ENCODE measurements at regions not wholly inside any gene's neighbourhood (a gene's known extent, or its start where the extent isn't known, plus 50 kb on each side); places are given as distances from the start of the nearest gene placed in this dataset.

DNA sequence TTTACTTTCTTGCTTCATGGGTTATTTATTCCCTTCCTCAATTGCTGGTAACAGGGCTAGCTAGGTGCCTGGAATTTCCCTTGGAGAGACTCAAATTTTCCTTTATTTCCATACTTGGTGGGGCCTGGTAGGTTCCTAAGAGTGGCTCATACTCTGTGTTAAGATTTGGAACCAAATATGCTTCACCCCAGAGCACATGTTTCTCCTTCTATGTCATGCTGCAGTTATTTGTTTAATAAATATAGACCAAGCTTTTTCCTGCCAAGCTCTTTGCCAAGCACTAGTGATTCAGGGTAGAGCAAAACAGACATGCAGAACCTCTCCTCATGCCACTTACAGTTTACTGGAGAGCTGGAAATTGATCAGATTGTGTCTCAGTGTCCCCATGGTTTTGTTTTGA, 290.3 kb upstream of the SGCD start:
- H3K4me3 ChIP-seq, result no peak overlapping the region
- peak overlapping the region; percentile 14 to 65 (median 56) for H3K27ac ChIP-seq
- no peaks in the 10 kb centered on the region for H3K36me3 ChIP-seq
- H3K4me1 ChIP-seq, result peaks cover 6 to 18% of the 10 kb centered on the region in 2 donors
- no peaks in the 10 kb centered on the region for H3K27me3 ChIP-seq
- DNase-seq (no peak), ATAC-seq (peak; percentile 84)
- intact Hi-C loops (cut with DNase I; ENCODE audit: low total_unique reads), result no loop called here
- in situ Hi-C loops (cut with MboI; ENCODE audit: low sequenced_read_pairs in 4 of 4), result no loop called here
- H3K9me3 ChIP-seq, result no peaks in the 10 kb centered on the region
- TF ChIP-seq, protein P1, sequence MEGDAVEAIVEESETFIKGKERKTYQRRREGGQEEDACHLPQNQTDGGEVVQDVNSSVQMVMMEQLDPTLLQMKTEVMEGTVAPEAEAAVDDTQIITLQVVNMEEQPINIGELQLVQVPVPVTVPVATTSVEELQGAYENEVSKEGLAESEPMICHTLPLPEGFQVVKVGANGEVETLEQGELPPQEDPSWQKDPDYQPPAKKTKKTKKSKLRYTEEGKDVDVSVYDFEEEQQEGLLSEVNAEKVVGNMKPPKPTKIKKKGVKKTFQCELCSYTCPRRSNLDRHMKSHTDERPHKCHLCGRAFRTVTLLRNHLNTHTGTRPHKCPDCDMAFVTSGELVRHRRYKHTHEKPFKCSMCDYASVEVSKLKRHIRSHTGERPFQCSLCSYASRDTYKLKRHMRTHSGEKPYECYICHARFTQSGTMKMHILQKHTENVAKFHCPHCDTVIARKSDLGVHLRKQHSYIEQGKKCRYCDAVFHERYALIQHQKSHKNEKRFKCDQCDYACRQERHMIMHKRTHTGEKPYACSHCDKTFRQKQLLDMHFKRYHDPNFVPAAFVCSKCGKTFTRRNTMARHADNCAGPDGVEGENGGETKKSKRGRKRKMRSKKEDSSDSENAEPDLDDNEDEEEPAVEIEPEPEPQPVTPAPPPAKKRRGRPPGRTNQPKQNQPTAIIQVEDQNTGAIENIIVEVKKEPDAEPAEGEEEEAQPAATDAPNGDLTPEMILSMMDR (IDR thresholded peaks at IDR 0.05 in 4 of 5, conservative IDR thresholded peaks at IDR 0.05 in 1 of 5), result no peak
- no peak for TF ChIP-seq POLR2A (IDR thresholded peaks at IDR 0.05)

DNA sequence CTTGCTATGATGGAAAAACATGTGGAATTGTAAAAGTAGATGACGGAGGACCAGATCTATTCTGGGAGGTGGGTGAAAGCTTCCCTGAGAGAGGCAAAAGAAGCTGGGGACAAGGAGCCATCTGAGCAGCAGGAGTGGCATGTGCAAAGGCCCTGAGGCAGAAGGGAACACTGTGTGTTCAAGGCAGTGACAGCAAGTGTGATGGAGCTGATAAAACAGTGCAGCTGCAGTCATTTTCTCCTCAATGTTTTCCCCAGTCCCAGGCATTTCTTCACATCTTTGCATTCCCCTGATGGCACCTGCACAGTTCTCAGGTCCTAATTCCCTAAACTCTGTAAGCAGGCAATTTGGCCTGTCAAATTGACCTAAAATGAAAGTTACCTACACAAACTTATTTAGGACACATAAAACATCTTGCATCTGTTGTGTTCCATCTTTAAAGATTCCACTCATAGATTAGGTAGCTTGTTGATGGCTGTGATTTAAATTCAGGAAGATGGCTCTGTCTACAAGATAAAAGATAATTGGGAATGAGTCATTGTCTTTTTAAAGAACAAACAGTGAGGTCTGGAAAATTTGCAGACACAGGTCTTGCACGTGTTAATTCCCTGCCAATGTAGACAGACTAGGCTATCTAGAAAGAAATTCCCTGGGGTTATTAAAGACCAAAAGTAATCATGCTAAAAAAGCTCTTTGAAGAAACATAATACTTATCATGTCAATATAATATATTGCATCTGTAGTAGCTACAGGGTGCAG, 289.6 kb upstream of the SGCD start:
- Histone ChIP-seq H3K4me1 (peaks cover 6 to 18% of the 10 kb centered on the region in 2 donors), H3K4me3 (no peak overlapping the region), H3K9me3 (no peaks in the 10 kb centered on the region), H3K27ac (peak overlapping the region in 3 of 4 donors; percentile 54 to 65 (median 58)), H3K36me3 (no peaks in the 10 kb centered on the region), H3K27me3 (no peaks in the 10 kb centered on the region)
- no peak for DNase-seq
- intact Hi-C loops (cut with DNase I; ENCODE audit: low total_unique reads) (no loop called here), in situ Hi-C loops (cut with MboI; ENCODE audit: low sequenced_read_pairs in 4 of 4) (no loop called here)
- ATAC-seq, result no peak
- no peak for TF ChIP-seq POLR2A (IDR thresholded peaks at IDR 0.05)
- TF ChIP-seq, protein P1 (IDR thresholded peaks at IDR 0.05 in 4 of 5, conservative IDR thresholded peaks at IDR 0.05 in 1 of 5), result no peak

DNA sequence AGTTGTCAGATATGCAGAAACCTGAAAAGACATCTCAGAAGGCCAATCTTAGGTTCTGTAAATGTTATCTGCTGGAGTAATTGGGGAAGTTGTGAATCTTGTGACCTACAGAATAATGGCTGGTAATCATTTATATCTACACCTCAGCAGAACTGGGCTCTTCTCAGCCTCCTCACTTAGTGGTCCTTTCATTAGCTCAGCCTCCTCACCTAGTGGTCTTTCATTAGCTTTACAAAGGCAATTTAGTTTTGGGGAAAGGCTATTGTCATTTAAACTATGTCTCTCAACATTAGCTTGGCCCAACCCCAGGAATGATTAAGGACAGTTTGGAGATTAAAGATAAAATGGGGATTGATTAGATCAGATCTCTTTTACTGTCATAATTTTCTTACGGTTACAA, 284.2 kb upstream of the SGCD start:
- DNase-seq (no peak), ATAC-seq (no peak)
- Histone ChIP-seq H3K4me1 (peaks cover 6 to 9% of the 10 kb centered on the region in 2 donors), H3K4me3 (no peak overlapping the region), H3K9me3 (no peaks in the 10 kb centered on the region), H3K36me3 (no peaks in the 10 kb centered on the region), H3K27me3 (no peaks in the 10 kb centered on the region), H3K27ac (no peak overlapping the region)
- in situ Hi-C loops (cut with MboI; ENCODE audit: low sequenced_read_pairs in 4 of 4) (no loop called here), intact Hi-C loops (cut with DNase I; ENCODE audit: low total_unique reads) (no loop called here)
- TF ChIP-seq, protein P1 (IDR thresholded peaks at IDR 0.05 in 4 of 5, conservative IDR thresholded peaks at IDR 0.05 in 1 of 5), result no peak
- TF ChIP-seq POLR2A (IDR thresholded peaks at IDR 0.05), result no peak

DNA sequence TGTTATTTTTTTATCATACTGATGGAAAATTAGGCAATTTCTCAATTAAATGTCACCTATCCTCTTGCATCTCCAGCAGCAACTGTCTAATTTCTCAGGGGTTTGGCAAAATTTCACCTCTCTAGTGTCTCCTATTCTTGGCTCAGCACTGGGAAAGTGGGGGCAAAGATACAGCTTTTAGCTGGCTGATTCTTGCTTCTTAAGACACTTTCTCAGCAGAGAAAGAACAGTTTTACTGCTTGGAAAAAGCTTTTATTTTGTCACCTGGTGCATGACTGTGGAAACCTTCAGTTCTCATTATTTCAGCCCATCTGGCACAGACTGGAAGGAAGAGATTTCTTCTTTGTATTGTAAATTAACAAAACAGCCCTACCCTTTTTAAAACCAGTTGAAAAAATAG, 283.6 kb upstream of the SGCD start:
- intact Hi-C loops (cut with DNase I; ENCODE audit: low total_unique reads) (no loop called here), in situ Hi-C loops (cut with MboI; ENCODE audit: low sequenced_read_pairs in 4 of 4) (no loop called here)
- H3K4me3 ChIP-seq, result no peak overlapping the region
- DNase-seq (no peak), ATAC-seq (no peak)
- H3K27ac ChIP-seq, result no peak overlapping the region
- peaks cover 6 to 9% of the 10 kb centered on the region in 2 donors for H3K4me1 ChIP-seq
- H3K9me3 ChIP-seq, result no peaks in the 10 kb centered on the region
- TF ChIP-seq, protein P1 (IDR thresholded peaks at IDR 0.05 in 4 of 5, conservative IDR thresholded peaks at IDR 0.05 in 1 of 5), result no peak
- TF ChIP-seq POLR2A (IDR thresholded peaks at IDR 0.05), result no peak
- H3K36me3 ChIP-seq, result no peaks in the 10 kb centered on the region
- no peaks in the 10 kb centered on the region for H3K27me3 ChIP-seq

Measured in gastrocnemius medialis (tissue), 4 donors.